ENCODE measurements at regions not wholly inside any gene's neighbourhood (a gene's known extent, or its start where the extent isn't known, plus 50 kb on each side); places are given as distances from the start of the nearest gene placed in this dataset.

DNA sequence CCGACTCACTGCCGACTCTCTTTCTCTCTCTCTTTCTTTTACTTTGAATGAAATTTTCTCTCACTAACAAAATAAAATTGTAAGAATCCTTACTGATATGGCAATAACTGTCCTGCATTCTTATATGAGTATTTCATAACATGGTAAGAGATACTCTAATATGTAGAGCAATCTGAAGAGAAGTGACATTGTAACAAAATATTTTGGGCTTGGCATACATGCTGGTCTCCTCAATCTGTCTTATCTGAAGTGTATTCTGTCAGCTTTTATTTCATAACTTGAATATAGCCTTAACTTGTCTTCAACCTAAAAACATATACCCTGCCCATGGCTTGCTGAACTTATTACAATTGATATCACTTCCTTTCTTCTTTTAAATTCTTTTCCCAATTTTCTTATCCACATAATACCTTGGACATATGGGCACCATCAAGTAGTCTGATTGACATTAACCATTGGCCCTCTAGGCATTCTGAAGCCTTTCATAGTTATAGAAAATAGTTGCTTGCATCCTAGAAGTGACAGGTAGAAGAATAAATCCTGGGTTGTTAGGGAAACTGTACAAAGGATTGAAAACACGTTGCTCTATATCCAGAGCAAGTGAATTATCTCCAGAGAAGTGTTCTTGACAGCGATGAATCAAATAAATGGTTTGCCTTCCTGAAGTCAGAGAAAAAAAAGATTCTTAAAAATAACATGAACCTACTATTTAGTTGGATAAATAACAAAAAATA, 537.6 kb upstream of the TYRP1 start:
- TF ChIP-seq, protein P1, sequence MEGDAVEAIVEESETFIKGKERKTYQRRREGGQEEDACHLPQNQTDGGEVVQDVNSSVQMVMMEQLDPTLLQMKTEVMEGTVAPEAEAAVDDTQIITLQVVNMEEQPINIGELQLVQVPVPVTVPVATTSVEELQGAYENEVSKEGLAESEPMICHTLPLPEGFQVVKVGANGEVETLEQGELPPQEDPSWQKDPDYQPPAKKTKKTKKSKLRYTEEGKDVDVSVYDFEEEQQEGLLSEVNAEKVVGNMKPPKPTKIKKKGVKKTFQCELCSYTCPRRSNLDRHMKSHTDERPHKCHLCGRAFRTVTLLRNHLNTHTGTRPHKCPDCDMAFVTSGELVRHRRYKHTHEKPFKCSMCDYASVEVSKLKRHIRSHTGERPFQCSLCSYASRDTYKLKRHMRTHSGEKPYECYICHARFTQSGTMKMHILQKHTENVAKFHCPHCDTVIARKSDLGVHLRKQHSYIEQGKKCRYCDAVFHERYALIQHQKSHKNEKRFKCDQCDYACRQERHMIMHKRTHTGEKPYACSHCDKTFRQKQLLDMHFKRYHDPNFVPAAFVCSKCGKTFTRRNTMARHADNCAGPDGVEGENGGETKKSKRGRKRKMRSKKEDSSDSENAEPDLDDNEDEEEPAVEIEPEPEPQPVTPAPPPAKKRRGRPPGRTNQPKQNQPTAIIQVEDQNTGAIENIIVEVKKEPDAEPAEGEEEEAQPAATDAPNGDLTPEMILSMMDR (IDR thresholded peaks at IDR 0.05; ENCODE audit: extremely low read depth in 1 of 2, insufficient read depth in 1 of 2, low read depth in 1 of 2, low read length in 2 of 2): no peak
- TF ChIP-seq POLR2AphosphoS5 (IDR thresholded peaks at IDR 0.05; ENCODE audit: insufficient read depth, low read depth, low read length) (no peak), EZH2 (IDR thresholded peaks at IDR 0.05; ENCODE audit: borderline replicate concordance, low read depth, low read length, severe bottlenecking) (no peak)
- TF ChIP-seq, protein P2, sequence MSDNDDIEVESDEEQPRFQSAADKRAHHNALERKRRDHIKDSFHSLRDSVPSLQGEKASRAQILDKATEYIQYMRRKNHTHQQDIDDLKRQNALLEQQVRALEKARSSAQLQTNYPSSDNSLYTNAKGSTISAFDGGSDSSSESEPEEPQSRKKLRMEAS (IDR thresholded peaks at IDR 0.05; ENCODE audit: insufficient read depth, insufficient read length): no peak
